SU-DHL-6 (cell line): ENCODE measurements at regions not wholly inside any gene's neighbourhood (a gene's known extent, or its start where the extent isn't known, plus 50 kb on each side); places are given as distances from the start of the nearest gene placed in this dataset.

Source experiments
- H2AFZ ChIP-seq: fragments of 200-600 bp; sonication (generic); 2 replicates; pipeline ENCODE4 v1.6.1; 2014; ENCODE audit warnings: low read depth, mild to moderate bottlenecking, moderate library complexity, mixed read lengths, antibody characterized with exemption, low read length; ENCODE audit not compliant: severe bottlenecking
- H3F3A ChIP-seq: fragments of 200-600 bp; shearing (Covaris generic); 2 replicates; pipeline ENCODE4 v1.6.0; 2016; ENCODE audit warnings: antibody characterized with exemption, mild to moderate bottlenecking; ENCODE audit not compliant: insufficient read depth
- H3K27ac ChIP-seq: fragments of 200-600 bp; sonication (generic); 2 replicates; pipeline ENCODE4 v1.5.1; 2016; ENCODE audit warnings: low read depth, mild to moderate bottlenecking, low read length, moderate library complexity, mixed read lengths
- H3K27me3 ChIP-seq: fragments of 200-600 bp; sonication (generic), shearing (Covaris generic); 2 replicates; pipeline ENCODE4 v1.6.0; 2014; ENCODE audit warnings: mild to moderate bottlenecking, low read length
- H3K36me3 ChIP-seq: fragments of 200-600 bp; sonication (generic); 2 replicates; pipeline ENCODE4 v1.6.1; 2014; ENCODE audit warnings: mild to moderate bottlenecking, low read length, mixed read lengths
- H3K4me2 ChIP-seq: fragments of 300-600, 200-600 bp; shearing (Covaris generic), sonication (generic); 2 replicates; pipeline ENCODE4 v1.6.0; 2014; ENCODE audit warnings: low read length, low read depth, mild to moderate bottlenecking; ENCODE audit not compliant: poor library complexity, severe bottlenecking
- H3K4me3 ChIP-seq: fragments of 200-600 bp; sonication (generic); 2 replicates; pipeline ENCODE4 v1.5.1; 2014; ENCODE audit warnings: antibody characterized with exemption, low read length, mild to moderate bottlenecking, mixed read lengths; ENCODE audit not compliant: insufficient read depth, poor library complexity, severe bottlenecking
- H3K79me2 ChIP-seq: fragments of 200-600 bp; sonication (generic); 2 replicates; pipeline ENCODE4 v1.6.1; 2014; ENCODE audit warnings: mild to moderate bottlenecking, low read length, moderate library complexity; ENCODE audit not compliant: insufficient read depth
- H3K9ac ChIP-seq: fragments of 200-600 bp; sonication (generic); 2 replicates; pipeline ENCODE4 v1.7.0; 2014; ENCODE audit warnings: mild to moderate bottlenecking, low read length
- H3K9me2 ChIP-seq: fragments of 200-600 bp; sonication (generic); replicated peaks from 2 replicates; pipeline ENCODE4 v1.6.1; 2014; ENCODE audit warnings: low read length; ENCODE audit not compliant: insufficient read depth
- H3K9me3 ChIP-seq: fragments of 200-600 bp; sonication (generic); 2 replicates; pipeline ENCODE4 v1.6.1; 2014; ENCODE audit warnings: low read length, mixed read lengths; ENCODE audit not compliant: insufficient read depth
- H4K20me1 ChIP-seq: fragments of 200-600 bp; sonication (generic); 2 replicates; pipeline ENCODE4 v1.6.1; 2014; ENCODE audit warnings: low read depth, mild to moderate bottlenecking, antibody characterized with exemption, low read length, moderate library complexity, mixed read lengths
- CTCF ChIP-seq: fragments of 200-600 bp; sonication (generic); IDR thresholded peaks from one replicate; pipeline ENCODE4 v1.5.1; 2017; ENCODE audit warnings: antibody characterized with exemption, mild to moderate bottlenecking, low read length, moderate library complexity; ENCODE audit not compliant: insufficient read depth, poor library complexity, severe bottlenecking
- EZH2phosphoT487 ChIP-seq: fragments of 200-600 bp; sonication (generic), shearing (Covaris generic); conservative IDR thresholded peaks from 2 replicates; pipeline ENCODE4 v1.6.1; 2018; ENCODE audit warnings: mild to moderate bottlenecking, antibody characterized with exemption, low read length, moderate library complexity, mixed read lengths

DNA sequence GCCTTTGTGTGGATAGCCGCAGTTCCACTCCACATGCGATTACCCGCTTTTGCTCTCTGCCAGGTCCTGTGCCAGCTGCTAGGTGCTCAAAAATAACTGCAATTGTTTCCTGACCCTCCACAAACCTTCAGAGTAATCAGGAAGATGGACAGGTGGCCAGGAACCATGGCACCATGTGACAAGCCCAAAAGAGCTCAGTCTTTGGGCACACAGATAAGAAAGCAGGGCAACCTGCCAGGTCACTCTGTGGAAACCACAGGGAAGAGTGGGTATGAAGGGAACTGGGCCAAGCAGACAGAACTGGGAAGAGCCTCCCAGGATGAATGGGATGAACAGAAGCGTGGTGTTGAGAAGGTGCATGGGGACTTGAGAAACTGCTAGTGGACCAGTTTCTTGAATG lies 79.4 kb upstream of the AGAP1 start:
- Histone ChIP-seq H3K27ac (no peak overlapping the region), H3K4me3 (no peak overlapping the region), H3K9ac (no peak overlapping the region), H4K20me1 (no peaks in the 10 kb centered on the region), H3K27me3 (no peaks in the 10 kb centered on the region), H3K4me2 (no peak overlapping the region), H3F3A (no peaks in the 10 kb centered on the region), H3K79me2 (no peaks in the 10 kb centered on the region), H3K36me3 (no peaks in the 10 kb centered on the region), H3K9me2 (no peaks in the 10 kb centered on the region), H2AFZ (no peak overlapping the region), H3K9me3 (no peaks in the 10 kb centered on the region)
- TF ChIP-seq CTCF = no peak
- no peak for TF ChIP-seq EZH2phosphoT487

- no peaks in the 10 kb centered on the region for H3K36me3 ChIP-seq
- TF ChIP-seq CTCF (no peak), EZH2phosphoT487 (no peak)
- H4K20me1 ChIP-seq = no peaks in the 10 kb centered on the region
- H3F3A ChIP-seq = no peaks in the 10 kb centered on the region
- no peak overlapping the region for H2AFZ ChIP-seq
- H3K9me3 ChIP-seq = no peaks in the 10 kb centered on the region
- H3K79me2 ChIP-seq = no peaks in the 10 kb centered on the region
- no peak overlapping the region for H3K9ac ChIP-seq
- no peaks in the 10 kb centered on the region for H3K27me3 ChIP-seq
- H3K4me3 ChIP-seq = no peak overlapping the region
- no peaks in the 10 kb centered on the region for H3K9me2 ChIP-seq
- H3K4me2 ChIP-seq = no peak overlapping the region
- H3K27ac ChIP-seq = no peak overlapping the region
These were observed 76.9 kb upstream of the AGAP1 start for GRCh38 chr2:235416858-235417499.

- Histone ChIP-seq H3K9me2 (no peaks in the 10 kb centered on the region), H3K4me3 (no peak overlapping the region), H3K27ac (no peak overlapping the region), H4K20me1 (no peaks in the 10 kb centered on the region), H3K79me2 (no peaks in the 10 kb centered on the region), H3K36me3 (no peaks in the 10 kb centered on the region), H3K4me2 (no peak overlapping the region), H3K27me3 (no peaks in the 10 kb centered on the region), H2AFZ (no peak overlapping the region), H3F3A (no peaks in the 10 kb centered on the region), H3K9me3 (no peaks in the 10 kb centered on the region), H3K9ac (no peak overlapping the region)
- TF ChIP-seq EZH2phosphoT487 = no peak
- no peak for TF ChIP-seq CTCF
These were observed 74.9 kb upstream of the AGAP1 start for GRCh38 chr2:235418918-235419317.
